GM18502 (cell line): ENCODE measurements at regions not wholly inside any gene's neighbourhood (a gene's known extent, or its start where the extent isn't known, plus 50 kb on each side); places are given as distances from the start of the nearest gene placed in this dataset.

Source experiments
- ATAC-seq: cut with Tn5 transposase; IDR thresholded peaks from one replicate; pipeline ENCODE4 v1.9.1; 2021; ENCODE audit warnings: mild to moderate bottlenecking; ENCODE audit not compliant: unreplicated experiment, poor library complexity

GRCh38 chr4:63831590-63832155 lies 577.6 kb downstream of the TECRL start:
- no peak for ATAC-seq

GRCh38 chr4:63817196-63817865 lies 591.9 kb downstream of the TECRL start:
- ATAC-seq, result no peak

GRCh38 chr4:63814171-63814964 lies 594.9 kb downstream of the TECRL start:
- no peak for ATAC-seq

- no peak for ATAC-seq
Measured at GRCh38 chr4:63799166-63799565, 610.1 kb downstream of the TECRL start.

DNA sequence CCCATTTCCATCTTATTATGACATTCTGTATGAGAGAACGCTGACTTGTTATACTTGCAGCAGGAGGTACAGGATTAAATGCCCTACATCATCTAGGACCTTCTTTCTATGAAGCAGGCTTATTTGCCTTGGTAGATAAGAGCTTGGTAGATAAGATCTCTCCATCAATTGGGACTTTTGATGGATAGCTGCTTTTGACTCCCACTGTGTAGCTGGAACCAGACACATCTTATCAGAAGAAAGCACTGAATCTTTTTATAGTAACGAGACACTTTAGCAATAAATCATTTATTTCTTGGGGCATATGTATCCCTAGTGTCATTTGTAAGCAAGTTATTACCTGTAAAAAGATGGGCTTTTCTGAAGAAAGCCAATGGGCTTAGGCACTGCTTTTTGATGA lies 613.9 kb downstream of the TECRL start:
- ATAC-seq, result no peak

GRCh38 chr4:63790377-63790776 lies 618.9 kb downstream of the TECRL start:
- no peak for ATAC-seq

- ATAC-seq, result no peak
Measured at GRCh38 chr4:63788271-63788670, 621.0 kb downstream of the TECRL start.

GRCh38 chr4:63787326-63787725 lies 621.9 kb downstream of the TECRL start:
- ATAC-seq, result no peak

GRCh38 chr4:63786171-63786570 lies 623.1 kb downstream of the TECRL start:
- ATAC-seq, result no peak

GRCh38 chr4:63784822-63785221 lies 624.4 kb downstream of the TECRL start:
- no peak for ATAC-seq

GRCh38 chr4:63777601-63778000 lies 631.6 kb downstream of the TECRL start:
- no peak for ATAC-seq

GRCh38 chr4:63764400-63764799 lies 644.9 kb downstream of the TECRL start:
- no peak for ATAC-seq

GRCh38 chr4:63757929-63758328 lies 651.3 kb downstream of the TECRL start:
- ATAC-seq, result no peak

DNA sequence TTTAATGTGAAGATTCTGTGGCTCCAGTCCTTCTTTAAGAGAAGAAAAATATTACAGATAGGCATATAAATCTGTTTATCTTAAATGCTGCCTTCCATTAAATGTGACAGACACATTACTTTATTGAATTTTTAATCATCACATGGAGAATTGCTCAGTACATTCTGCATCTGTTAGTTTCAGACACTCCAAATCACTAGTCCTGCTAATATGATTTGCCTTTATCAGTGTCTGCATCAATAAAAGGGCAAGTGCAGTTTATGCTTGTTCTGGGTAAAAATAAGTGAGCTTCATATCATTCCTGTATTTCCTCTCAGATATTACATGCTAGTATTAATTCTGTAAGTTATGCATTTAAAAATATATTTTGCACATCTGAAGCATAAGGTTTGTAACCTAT lies 666.4 kb downstream of the TECRL start:
- ATAC-seq, result no peak

- ATAC-seq, result no peak
Measured at GRCh38 chr4:63729519-63729918, 679.7 kb downstream of the TECRL start.

DNA sequence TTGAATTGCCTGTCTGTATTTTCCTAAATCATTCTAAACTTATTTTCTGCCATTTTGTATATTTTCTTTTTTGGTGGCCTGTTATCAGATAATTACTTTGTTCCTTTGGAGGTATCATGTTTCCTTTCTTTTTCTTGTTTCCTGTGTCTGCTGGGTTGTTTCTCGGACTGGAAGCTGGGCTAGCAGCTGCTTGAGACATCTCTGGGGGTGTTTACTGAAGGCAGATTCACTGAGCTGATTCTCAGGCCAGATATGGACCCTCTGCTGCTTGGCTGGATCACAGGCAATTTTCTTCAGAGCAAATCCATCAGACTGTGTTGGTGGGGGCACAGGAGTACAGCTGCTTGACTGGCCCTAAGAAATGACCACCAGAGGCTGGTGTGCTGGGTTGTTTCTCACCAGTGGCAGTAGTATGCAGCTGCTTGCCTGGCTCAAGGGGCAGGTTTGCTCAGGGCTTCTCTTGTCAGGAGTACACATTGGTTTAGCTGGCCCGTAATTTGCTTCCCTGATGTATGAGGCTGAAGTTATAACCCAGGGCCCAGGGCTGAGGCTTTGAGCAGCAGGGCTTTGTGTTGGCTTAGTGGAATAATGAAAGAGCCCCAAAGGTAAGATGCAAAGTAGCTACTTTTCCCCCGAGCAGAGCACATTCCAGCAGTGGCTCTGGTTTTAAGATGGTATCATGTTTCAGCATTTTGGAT lies 680.6 kb downstream of the TECRL start:
- no peak for ATAC-seq

GRCh38 chr4:63717384-63717783 lies 691.9 kb downstream of the TECRL start:
- ATAC-seq, result no peak

GRCh38 chr4:63708661-63709060 lies 700.6 kb downstream of the TECRL start:
- no peak for ATAC-seq

- no peak for ATAC-seq
Measured at GRCh38 chr4:63700569-63700968, 708.7 kb downstream of the TECRL start.

DNA sequence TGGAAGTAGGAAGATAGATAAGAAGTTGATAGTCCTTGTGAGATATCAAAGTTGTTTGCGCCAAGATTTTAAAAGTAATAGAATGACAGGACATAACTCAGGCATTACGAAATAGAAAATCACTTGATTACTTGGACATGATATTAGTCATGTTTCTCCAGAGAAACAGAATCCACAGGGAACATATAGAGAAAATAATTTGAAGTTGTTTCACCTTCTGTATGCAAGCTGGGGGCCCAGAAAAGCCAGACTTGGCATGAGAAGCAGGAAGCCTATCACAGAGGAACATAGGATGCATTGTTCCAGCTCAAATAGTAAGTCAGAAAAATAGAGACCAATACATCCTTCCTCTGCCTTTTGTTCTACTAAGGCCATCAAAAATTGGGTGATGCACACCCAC lies 715.9 kb downstream of the TECRL start:
- ATAC-seq, result no peak

DNA sequence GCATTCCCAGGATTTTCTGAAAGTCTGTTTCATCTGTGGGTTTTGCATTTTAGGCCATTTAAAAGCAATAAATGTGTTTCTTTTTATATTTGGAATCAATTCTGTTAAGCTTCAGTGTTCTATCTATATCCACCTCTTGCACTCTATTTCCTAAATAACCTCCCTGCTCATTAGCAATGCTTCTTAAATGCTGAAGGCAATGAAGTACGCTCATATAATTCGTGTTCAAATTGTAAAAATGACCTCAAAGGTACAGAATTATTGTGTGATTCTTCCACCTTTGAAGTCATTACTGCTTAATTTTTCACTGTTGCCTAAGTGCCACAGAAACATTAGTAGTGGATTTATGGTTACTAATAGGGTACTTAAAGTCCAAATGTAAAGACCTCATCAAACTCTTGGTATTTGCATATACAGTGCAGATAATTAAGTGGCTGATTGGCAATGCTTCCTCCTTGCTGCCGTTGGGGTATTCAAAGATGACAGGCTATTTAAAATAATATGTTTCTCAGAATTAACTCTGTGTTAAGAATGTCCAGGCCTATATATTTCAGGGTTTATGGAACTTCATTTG lies 730.8 kb downstream of the TECRL start:
- no peak for ATAC-seq
